DND-41 (cell line): ENCODE measurements at regions not wholly inside any gene's neighbourhood (a gene's known extent, or its start where the extent isn't known, plus 50 kb on each side); places are given as distances from the start of the nearest gene placed in this dataset.

Experiments used
- EZH2 ChIP-seq: IDR thresholded peaks from 3 replicates; pipeline ENCODE4 v1.6.1; 2012; ENCODE audit warnings: borderline replicate concordance, low read depth, mild to moderate bottlenecking, moderate library complexity, low read length, inconsistent platforms; ENCODE audit not compliant: severe bottlenecking
- TF ChIP-seq, protein P1 (sequence below): IDR thresholded peaks from 2 replicates; pipeline ENCODE4 v1.5.1; 2012; ENCODE audit warnings: borderline replicate concordance, low read length, moderate library complexity, mild to moderate bottlenecking; ENCODE audit not compliant: poor library complexity, severe bottlenecking; ENCODE audit errors: extremely low read depth

GRCh38 chr1:67889953-67890567 lies 56.8 kb upstream of the GNG12 start:
- no peak for TF ChIP-seq EZH2
- TF ChIP-seq, protein P1, sequence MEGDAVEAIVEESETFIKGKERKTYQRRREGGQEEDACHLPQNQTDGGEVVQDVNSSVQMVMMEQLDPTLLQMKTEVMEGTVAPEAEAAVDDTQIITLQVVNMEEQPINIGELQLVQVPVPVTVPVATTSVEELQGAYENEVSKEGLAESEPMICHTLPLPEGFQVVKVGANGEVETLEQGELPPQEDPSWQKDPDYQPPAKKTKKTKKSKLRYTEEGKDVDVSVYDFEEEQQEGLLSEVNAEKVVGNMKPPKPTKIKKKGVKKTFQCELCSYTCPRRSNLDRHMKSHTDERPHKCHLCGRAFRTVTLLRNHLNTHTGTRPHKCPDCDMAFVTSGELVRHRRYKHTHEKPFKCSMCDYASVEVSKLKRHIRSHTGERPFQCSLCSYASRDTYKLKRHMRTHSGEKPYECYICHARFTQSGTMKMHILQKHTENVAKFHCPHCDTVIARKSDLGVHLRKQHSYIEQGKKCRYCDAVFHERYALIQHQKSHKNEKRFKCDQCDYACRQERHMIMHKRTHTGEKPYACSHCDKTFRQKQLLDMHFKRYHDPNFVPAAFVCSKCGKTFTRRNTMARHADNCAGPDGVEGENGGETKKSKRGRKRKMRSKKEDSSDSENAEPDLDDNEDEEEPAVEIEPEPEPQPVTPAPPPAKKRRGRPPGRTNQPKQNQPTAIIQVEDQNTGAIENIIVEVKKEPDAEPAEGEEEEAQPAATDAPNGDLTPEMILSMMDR: no peak
